GM12873 (cell line): ENCODE measurements at regions not wholly inside any gene's neighbourhood (a gene's known extent, or its start where the extent isn't known, plus 50 kb on each side); places are given as distances from the start of the nearest gene placed in this dataset.

ENCODE experiments used
- CTCF ChIP-seq: IDR thresholded peaks from 2 replicates; pipeline ENCODE4 v1.5.1; 2012; ENCODE audit warnings: low read depth, mild to moderate bottlenecking, moderate library complexity, low read length, control low read depth; ENCODE audit not compliant: insufficient read depth; ENCODE audit errors: missing control alignments

GRCh38 chr9:135253305-135254004 is 166.0 kb downstream of the OLFM1 start:
- no peak for TF ChIP-seq CTCF

- no peak for TF ChIP-seq CTCF
Observed at GRCh38 chr9:135254176-135255032, 166.9 kb downstream of the OLFM1 start.

- no peak for TF ChIP-seq CTCF
Observed at GRCh38 chr9:135255033-135255840, 167.8 kb downstream of the OLFM1 start.

- TF ChIP-seq CTCF: no peak
Observed at GRCh38 chr9:135255841-135256580, 168.5 kb downstream of the OLFM1 start.

- TF ChIP-seq CTCF: no peak
Observed at GRCh38 chr9:135256581-135257354, 169.3 kb downstream of the OLFM1 start.

GRCh38 chr9:135258461-135258860 is 171.0 kb downstream of the OLFM1 start:
- no peak for TF ChIP-seq CTCF
